A549 (cell line): ENCODE measurements at regions not wholly inside any gene's neighbourhood (a gene's known extent, or its start where the extent isn't known, plus 50 kb on each side); places are given as distances from the start of the nearest gene placed in this dataset.
"Not testable (repeated sequence)": the region's sequence is repeated elsewhere in the genome, so short reads cannot be mapped to it uniquely, and the experiment has no call there.

ENCODE experiments used
- ATAC-seq, 2 experiments: fragments of 200-7000 bp in 1 of 2; fragments of >200 bp in 1 of 2; cut with Nextera tagmentation in 1 of 2; cut with Tn5 transposase in 1 of 2; 3 replicates each; pipeline versions ENCODE4 v1.8.0 to v1.9.1; 2018 to 2020; ENCODE audit warnings: mild to moderate bottlenecking in 1 of 2, moderate library complexity in 1 of 2
- CTCF ChIA-PET: fragments of 300-600 bp; sonication (Branson Sonifier 250); formaldehyde crosslinking; extraction: SDS; loops from one replicate; lab custom pipeline; 2021; ENCODE audit warnings: antibody characterized with exemption, inconsistent platforms; lab: Yijun Ruan, JAX
- POLR2A ChIA-PET: fragments of 350-600 bp; formaldehyde crosslinking; extraction: SDS; loops from one replicate; lab custom pipeline; 2021; ENCODE audit warnings: antibody characterized with exemption, inconsistent platforms; lab: Yijun Ruan, JAX
- DNase-seq, 2 experiments: peaks; one replicate each; pipeline versions ENCODE4 v3.0.0 to v3.0.0-alpha.2; 2011 to 2016; ENCODE audit warnings: low read depth in 1 of 2, low spot score in 1 of 2
- FAIRE-seq: peaks from 2 replicates; lab custom pipeline; 2011; peaks lifted over from hg19 to GRCh38; lab: Jason Lieb, UNC
- H3K27ac ChIP-seq, 2 experiments: fragments of >200 bp; sonication (Bioruptor Twin); formaldehyde crosslinking; 3 replicates each; pipeline ENCODE4 v1.5.1; 2016 to 2017
- H3K4me1 ChIP-seq: fragments of >200 bp; sonication (Bioruptor Twin); formaldehyde crosslinking; 3 replicates; pipeline ENCODE4 v1.6.1; 2016
- H3K4me2 ChIP-seq: fragments of >200 bp; sonication (Bioruptor Twin); formaldehyde crosslinking; 3 replicates; pipeline ENCODE4 v1.6.1; 2016
- H3K4me3 ChIP-seq: fragments of >200 bp; sonication (Bioruptor Twin); formaldehyde crosslinking; 3 replicates; pipeline ENCODE4 v1.5.1; 2016
- H3K9me3 ChIP-seq: fragments of >200 bp; sonication (Bioruptor Twin); formaldehyde crosslinking; 3 replicates; pipeline ENCODE4 v1.6.1; 2016
- CBX8 ChIP-seq: fragments of 200-600 bp; sonication (generic); IDR thresholded peaks from 2 replicates; pipeline ENCODE4 v1.6.1; 2016
- CHD2 ChIP-seq: fragments of 150-350 bp; IDR thresholded peaks from 2 replicates; pipeline ENCODE4 v1.6.1; 2014; ENCODE audit warnings: low read length; ENCODE audit not compliant: partially characterized antibody
- ESRRA ChIP-seq: fragments of 150-350 bp; IDR thresholded peaks from 2 replicates; pipeline ENCODE4 v1.6.1; 2014; ENCODE audit warnings: mild to moderate bottlenecking, low read length, borderline replicate concordance
- FOSB ChIP-seq: fragments of 250-450 bp; sonication (Bioruptor Pico); IDR thresholded peaks from 2 replicates; pipeline ENCODE4 v1.5.0; 2020; ENCODE audit warnings: mild to moderate bottlenecking, moderate library complexity
- FOXS1 ChIP-seq: fragments of 250-450 bp; sonication (Bioruptor Pico); IDR thresholded peaks from 2 replicates; pipeline ENCODE4 v1.5.0; 2020; ENCODE audit warnings: mild to moderate bottlenecking, moderate library complexity
- HDAC2 ChIP-seq: fragments of 200-600 bp; sonication (generic); IDR thresholded peaks from 2 replicates; pipeline ENCODE4 v1.6.1; 2016
- JUN ChIP-seq, 2 experiments: fragments of >200 bp; sonication (Bioruptor Twin); formaldehyde crosslinking; IDR thresholded peaks; 2 replicates in 1 of 2; 3 replicates in 1 of 2; pipeline ENCODE4 v1.6.1; 2016 to 2017
- JUNB ChIP-seq: fragments of >200 bp; sonication (Bioruptor Twin); formaldehyde crosslinking; IDR thresholded peaks from 2 replicates; pipeline ENCODE4 v1.6.1; 2016
- RAD21 ChIP-seq, 2 experiments: fragments of >200 bp in 1 of 2; sonication (Bioruptor Twin) in 1 of 2; formaldehyde crosslinking in 1 of 2; IDR thresholded peaks in 1 of 2; conservative IDR thresholded peaks in 1 of 2; 2 replicates in 1 of 2; 3 replicates in 1 of 2; pipeline ENCODE4 v1.6.1; 2012 to 2018; ENCODE audit warnings: inconsistent platforms in 1 of 2
- RFX5 ChIP-seq: fragments of 450-650 bp; IDR thresholded peaks from 2 replicates; pipeline ENCODE4 v1.7.1; 2014; ENCODE audit warnings: antibody characterized with exemption, mild to moderate bottlenecking, moderate library complexity
- SMC3 ChIP-seq: fragments of >200 bp; sonication (Bioruptor Twin); formaldehyde crosslinking; IDR thresholded peaks from 3 replicates; pipeline ENCODE4 v1.6.1; 2018; ENCODE audit warnings: inconsistent platforms
- TFCP2L1 ChIP-seq: fragments of 250-450 bp; sonication (Bioruptor Pico); IDR thresholded peaks from 2 replicates; pipeline ENCODE4 v1.5.0; 2021; ENCODE audit warnings: mild to moderate bottlenecking
- ZC3H11A ChIP-seq: fragments of 450-650 bp; IDR thresholded peaks from 2 replicates; pipeline ENCODE4 v1.6.1; 2014; ENCODE audit warnings: antibody characterized with exemption, mild to moderate bottlenecking
- ZFP36 ChIP-seq: fragments of 450-650 bp; IDR thresholded peaks from 2 replicates; pipeline ENCODE4 v1.6.1; 2014; ENCODE audit warnings: borderline replicate concordance; ENCODE audit not compliant: partially characterized antibody
- WGBS: methylation state at CpG from one replicate; pipeline ENCODE4 v1.1.6; 2017; ENCODE audit errors: missing lambda C conversion rate; 5-methylcytosine and 5-hydroxymethylcytosine counted together
- TF ChIP-seq, protein P1 (sequence below): IDR thresholded peaks from 2 replicates; pipeline ENCODE4 v1.6.1; 2012
- TF ChIP-seq, protein P2 (sequence below): fragments of 450-650 bp; IDR thresholded peaks from 2 replicates; pipeline ENCODE4 v1.6.1; 2014; ENCODE audit warnings: antibody characterized with exemption
- TF ChIP-seq, protein P3 (sequence below): fragments of >200 bp; sonication (Bioruptor Twin); formaldehyde crosslinking; IDR thresholded peaks from 3 replicates; pipeline ENCODE4 v1.5.1; 2016

DNA sequence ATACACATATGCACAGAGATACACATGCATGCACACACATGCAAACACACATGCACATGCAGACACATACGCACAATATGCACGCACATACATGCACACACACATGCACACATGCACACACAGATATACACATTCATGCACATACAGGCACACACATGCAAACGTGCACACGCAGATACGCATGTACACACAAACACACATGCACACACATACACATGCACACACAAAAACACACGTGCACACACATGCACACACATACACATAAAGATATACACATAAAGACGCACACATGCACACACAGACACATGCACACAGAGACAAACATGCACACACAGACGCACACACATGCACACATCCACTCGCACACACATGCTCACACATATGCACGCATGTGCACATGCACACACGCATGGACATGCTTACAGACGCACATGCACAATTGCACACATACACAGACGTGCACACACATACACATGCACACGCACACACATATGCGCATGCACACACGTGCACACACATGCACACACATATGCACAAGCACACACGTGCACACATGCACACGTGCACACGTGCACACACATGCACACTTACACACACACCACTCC lies 145.2 kb downstream of the ADRA2C start:
- DNase-seq (no peak), FAIRE-seq (no peak), ATAC-seq (no peak)
- Histone ChIP-seq H3K4me3 (no peak overlapping the region), H3K9me3 (no peaks in the 10 kb centered on the region), H3K27ac (no peak overlapping the region), H3K4me1 (no peaks in the 10 kb centered on the region), H3K4me2 (no peak overlapping the region)
- POLR2A ChIA-PET = no interaction called here
- TF ChIP-seq, protein P1, sequence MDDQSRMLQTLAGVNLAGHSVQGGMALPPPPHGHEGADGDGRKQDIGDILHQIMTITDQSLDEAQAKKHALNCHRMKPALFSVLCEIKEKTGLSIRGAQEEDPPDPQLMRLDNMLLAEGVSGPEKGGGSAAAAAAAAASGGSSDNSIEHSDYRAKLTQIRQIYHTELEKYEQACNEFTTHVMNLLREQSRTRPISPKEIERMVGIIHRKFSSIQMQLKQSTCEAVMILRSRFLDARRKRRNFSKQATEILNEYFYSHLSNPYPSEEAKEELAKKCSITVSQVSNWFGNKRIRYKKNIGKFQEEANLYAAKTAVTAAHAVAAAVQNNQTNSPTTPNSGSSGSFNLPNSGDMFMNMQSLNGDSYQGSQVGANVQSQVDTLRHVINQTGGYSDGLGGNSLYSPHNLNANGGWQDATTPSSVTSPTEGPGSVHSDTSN = no peak
- TF ChIP-seq RAD21 (conservative IDR thresholded peaks at IDR 0.05 in 1 of 2, IDR thresholded peaks at IDR 0.05 in 1 of 2) (no peak), ESRRA (no peak), SMC3 (no peak), JUN (IDR thresholded peaks at IDR 0.05) (no peak), JUNB (no peak), ZC3H11A (no peak), RFX5 (no peak), HDAC2 (no peak), ZFP36 (no peak), CBX8 (no peak), TFCP2L1 (CRISPR knock-in tag) (no peak), FOXS1 (CRISPR knock-in tag) (no peak), FOSB (CRISPR knock-in tag) (no peak), CHD2 (no peak)
- TF ChIP-seq, protein P2, sequence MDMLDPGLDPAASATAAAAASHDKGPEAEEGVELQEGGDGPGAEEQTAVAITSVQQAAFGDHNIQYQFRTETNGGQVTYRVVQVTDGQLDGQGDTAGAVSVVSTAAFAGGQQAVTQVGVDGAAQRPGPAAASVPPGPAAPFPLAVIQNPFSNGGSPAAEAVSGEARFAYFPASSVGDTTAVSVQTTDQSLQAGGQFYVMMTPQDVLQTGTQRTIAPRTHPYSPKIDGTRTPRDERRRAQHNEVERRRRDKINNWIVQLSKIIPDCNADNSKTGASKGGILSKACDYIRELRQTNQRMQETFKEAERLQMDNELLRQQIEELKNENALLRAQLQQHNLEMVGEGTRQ = no peak
- TF ChIP-seq, protein P3, sequence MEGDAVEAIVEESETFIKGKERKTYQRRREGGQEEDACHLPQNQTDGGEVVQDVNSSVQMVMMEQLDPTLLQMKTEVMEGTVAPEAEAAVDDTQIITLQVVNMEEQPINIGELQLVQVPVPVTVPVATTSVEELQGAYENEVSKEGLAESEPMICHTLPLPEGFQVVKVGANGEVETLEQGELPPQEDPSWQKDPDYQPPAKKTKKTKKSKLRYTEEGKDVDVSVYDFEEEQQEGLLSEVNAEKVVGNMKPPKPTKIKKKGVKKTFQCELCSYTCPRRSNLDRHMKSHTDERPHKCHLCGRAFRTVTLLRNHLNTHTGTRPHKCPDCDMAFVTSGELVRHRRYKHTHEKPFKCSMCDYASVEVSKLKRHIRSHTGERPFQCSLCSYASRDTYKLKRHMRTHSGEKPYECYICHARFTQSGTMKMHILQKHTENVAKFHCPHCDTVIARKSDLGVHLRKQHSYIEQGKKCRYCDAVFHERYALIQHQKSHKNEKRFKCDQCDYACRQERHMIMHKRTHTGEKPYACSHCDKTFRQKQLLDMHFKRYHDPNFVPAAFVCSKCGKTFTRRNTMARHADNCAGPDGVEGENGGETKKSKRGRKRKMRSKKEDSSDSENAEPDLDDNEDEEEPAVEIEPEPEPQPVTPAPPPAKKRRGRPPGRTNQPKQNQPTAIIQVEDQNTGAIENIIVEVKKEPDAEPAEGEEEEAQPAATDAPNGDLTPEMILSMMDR = no peak
- 43% methylated on average over 19 of the region's 19 CpGs for whole genome bisulfite sequencing
- CTCF ChIA-PET = no interaction called here

DNA sequence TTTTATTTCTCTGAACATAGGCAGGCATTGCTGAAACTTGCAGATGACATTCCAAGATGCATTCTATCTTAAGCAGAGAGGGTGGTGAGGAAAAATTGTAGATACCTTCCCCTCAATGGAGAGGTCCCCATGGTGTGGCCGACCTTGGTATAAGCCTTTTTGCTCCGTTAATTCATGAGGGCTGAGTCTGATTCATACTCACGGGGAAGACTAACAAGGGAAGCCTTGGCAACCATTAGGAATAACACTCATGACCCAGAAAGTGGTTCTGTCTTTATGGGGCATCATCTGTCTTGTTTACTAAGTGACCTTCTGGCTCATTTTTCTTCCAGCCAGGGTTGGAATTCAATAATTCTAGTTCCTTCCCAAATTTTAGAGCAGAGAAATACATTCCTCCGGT lies 148.3 kb downstream of the ADRA2C start:
- FAIRE-seq, H3K9me3 ChIP-seq, H3K4me1 ChIP-seq, H3K27ac ChIP-seq, POLR2A ChIA-PET, CTCF ChIA-PET, H3K4me3 ChIP-seq, H3K4me2 ChIP-seq, ATAC-seq, DNase-seq: not testable (repeated sequence)
- 47% methylated on average over 4 of the region's 4 CpGs for WGBS

DNA sequence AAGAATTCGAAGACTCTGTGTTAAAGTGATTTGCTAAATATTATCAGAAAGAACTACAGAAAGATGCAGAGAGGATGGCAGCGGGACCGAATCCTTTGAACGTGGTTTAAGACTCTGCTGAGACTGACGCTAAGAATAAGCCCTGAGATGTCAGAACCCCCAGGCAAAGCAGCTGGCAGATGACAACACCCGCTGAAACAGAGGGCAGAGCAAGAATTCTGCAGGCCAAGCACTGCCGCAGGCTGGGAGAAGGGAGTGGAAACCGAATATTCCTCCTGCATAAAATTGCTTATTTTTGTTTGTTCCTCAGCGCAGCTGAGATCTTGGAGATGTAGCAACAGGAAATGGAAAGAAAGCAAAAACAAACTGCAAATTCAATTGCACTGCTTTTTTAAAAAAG lies 153.3 kb downstream of the ADRA2C start:
- ATAC-seq, H3K9me3 ChIP-seq, DNase-seq, POLR2A ChIA-PET, FAIRE-seq, H3K4me3 ChIP-seq, CTCF ChIA-PET, H3K27ac ChIP-seq, H3K4me2 ChIP-seq, H3K4me1 ChIP-seq: not testable (repeated sequence)
- WGBS = 83% methylated on average over 9 of the region's 9 CpGs

DNA sequence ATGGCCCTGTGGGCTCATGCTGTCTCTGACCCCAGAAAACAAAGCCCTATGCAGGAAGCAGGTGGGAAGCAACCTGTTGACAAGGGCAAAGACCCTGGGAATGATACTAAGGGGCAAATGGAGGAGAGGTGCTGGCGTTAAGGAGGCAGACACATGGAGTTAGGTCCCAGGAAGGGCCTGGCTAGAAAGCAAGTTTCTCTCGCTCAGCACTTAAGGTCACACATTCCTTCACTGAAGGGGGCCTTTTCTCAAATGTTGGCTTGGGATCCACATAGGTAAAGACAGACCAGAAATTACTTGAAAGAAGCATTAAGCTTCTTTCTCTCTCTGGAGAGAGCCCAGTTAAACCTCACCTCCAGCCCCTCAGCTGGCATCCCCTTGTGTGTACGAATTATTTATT lies 155.7 kb downstream of the ADRA2C start:
- H3K9me3 ChIP-seq, CTCF ChIA-PET, H3K4me3 ChIP-seq, H3K4me2 ChIP-seq, H3K4me1 ChIP-seq, POLR2A ChIA-PET, ATAC-seq, DNase-seq, H3K27ac ChIP-seq, FAIRE-seq: not testable (repeated sequence)
- WGBS = 86% methylated on average over 3 of the region's 3 CpGs

DNA sequence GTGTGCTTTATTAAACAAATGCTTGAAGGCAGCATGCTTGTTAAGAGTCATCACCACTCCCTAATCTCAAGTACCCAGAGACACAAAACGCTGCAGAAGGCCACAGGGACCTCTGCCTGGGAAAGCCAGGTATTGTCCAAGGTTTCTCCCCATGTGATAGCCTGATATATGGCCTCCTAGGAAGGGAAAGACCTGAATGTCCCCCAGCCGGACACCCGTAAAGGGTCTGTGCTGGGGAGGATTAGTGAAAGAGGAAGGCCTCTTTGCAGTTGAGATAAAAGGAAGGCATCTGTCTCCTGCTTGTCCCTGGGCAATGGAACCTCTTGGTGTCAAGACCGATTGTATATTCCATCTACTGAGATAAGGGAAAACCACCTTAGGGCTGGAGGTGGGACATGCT lies 159.7 kb downstream of the ADRA2C start:
- H3K9me3 ChIP-seq, ATAC-seq, CTCF ChIA-PET, POLR2A ChIA-PET, DNase-seq, FAIRE-seq, H3K27ac ChIP-seq, H3K4me3 ChIP-seq, H3K4me2 ChIP-seq, H3K4me1 ChIP-seq: not testable (repeated sequence)
- WGBS = 53% methylated on average over 4 of the region's 4 CpGs

DNA sequence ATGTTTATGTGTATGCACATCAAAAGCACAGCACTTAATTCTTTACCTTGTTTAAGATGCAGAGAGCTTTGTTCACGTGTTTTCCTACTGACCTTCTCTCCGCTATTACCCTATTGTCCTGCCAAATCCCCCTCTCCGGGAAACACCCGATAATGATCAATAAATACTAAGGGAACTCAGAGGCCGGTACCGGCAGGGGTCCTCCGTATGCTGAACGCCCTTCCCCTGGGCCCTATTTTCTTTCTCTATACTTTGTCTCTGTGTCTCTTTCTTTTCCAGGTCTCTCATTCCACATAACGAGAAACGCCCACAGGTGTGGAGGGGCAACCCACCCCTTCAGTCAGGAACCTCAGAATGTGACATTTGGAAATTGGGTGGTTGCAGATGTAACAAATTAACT lies 160.1 kb downstream of the ADRA2C start:
- H3K4me3 ChIP-seq, H3K4me1 ChIP-seq, H3K27ac ChIP-seq, CTCF ChIA-PET, H3K4me2 ChIP-seq, ATAC-seq, POLR2A ChIA-PET, H3K9me3 ChIP-seq, FAIRE-seq, DNase-seq: not testable (repeated sequence)
- 73% methylated on average over 10 of the region's 10 CpGs for WGBS

DNA sequence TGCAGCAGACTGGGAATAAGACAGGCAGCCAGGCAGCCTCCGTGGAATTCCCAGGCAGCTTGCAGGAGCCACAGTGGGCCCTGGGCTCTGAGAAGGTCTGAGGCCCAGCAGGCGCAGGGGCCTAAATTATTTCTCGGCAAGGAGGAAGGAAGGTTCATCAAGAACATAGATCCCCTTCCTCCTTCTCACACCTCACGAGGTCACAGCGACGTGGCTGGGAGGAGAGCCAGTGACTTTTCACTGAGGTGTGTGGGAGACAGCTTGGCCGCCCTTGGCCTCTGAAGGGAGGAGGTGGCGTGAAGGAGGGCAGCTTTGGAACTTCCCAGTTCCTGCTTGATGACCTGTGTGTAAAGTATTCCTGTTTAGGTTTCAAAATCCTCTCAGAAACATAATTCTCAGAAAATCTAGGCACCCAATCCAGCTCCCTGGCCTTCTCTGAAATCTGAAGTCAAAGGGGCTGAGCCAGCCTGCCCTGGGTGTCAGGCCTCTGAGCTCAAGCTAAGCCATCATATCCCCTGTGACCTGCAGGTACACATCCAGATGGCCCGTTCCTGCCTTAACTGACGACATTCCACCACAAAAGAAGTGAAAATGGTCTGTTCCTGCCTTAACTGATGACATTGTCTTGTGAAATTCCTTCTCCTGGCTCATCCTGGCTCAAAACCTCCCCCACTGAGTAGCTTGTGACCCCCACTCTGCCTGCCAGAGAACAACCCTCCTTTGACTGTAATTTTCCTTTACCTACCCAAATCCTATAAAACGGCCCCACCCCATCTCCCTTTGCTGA lies 161.0 kb downstream of the ADRA2C start:
- H3K4me3 ChIP-seq, POLR2A ChIA-PET, H3K4me1 ChIP-seq, H3K27ac ChIP-seq, DNase-seq, H3K4me2 ChIP-seq, CTCF ChIA-PET, FAIRE-seq, ATAC-seq, H3K9me3 ChIP-seq: not testable (repeated sequence)
- WGBS = 62% methylated on average over 8 of the region's 11 CpGs
